Right atrium auricular region (tissue), 2 donors: ENCODE measurements at regions not wholly inside any gene's neighbourhood (a gene's known extent, or its start where the extent isn't known, plus 50 kb on each side); places are given as distances from the start of the nearest gene placed in this dataset.
"Not testable (repeated sequence)": the region's sequence is repeated elsewhere in the genome, so short reads cannot be mapped to it uniquely, and the experiment has no call there.

Source experiments
- DNase-seq: peaks from one replicate; pipeline ENCODE4 v3.0.0-alpha.2; 2019; ENCODE audit warnings: low spot score
- H3K27ac ChIP-seq, 2 donors: fragments of 200-600 bp; sonication (generic); 1 replicate in 1 of 2; 2 replicates in 1 of 2; pipeline ENCODE4 v1.5.1; 2016 to 2019
- H3K27me3 ChIP-seq, 2 donors: fragments of 200-600 bp; sonication (generic); one replicate each; pipeline versions ENCODE4 v1.5.1 to v1.6.0; 2017 to 2019
- H3K36me3 ChIP-seq: fragments of 200-600 bp; sonication (generic); one replicate; pipeline ENCODE4 v1.5.1; 2016
- H3K4me1 ChIP-seq, 2 donors: fragments of 200-600 bp; sonication (generic); one replicate each; pipeline versions ENCODE4 v1.5.1 to v1.6.0; 2017 to 2019
- H3K4me3 ChIP-seq, 2 donors: fragments of 200-600 bp; sonication (generic); 1 replicate in 1 of 2; 2 replicates in 1 of 2; pipeline ENCODE4 v1.5.1; 2017 to 2019; ENCODE audit warnings: mild to moderate bottlenecking in 1 of 2, moderate library complexity in 1 of 2
- H3K9me3 ChIP-seq, 2 donors: fragments of 200-600 bp; sonication (generic); one replicate each; pipeline ENCODE4 v1.5.1; 2019
- CTCF ChIP-seq, 2 donors: fragments of 200-600 bp; sonication (generic); IDR thresholded peaks; one replicate each; pipeline ENCODE4 v1.5.1; 2019; ENCODE audit warnings: antibody characterized with exemption in 2 of 2

- Histone ChIP-seq H3K4me1 (no peaks in the 10 kb centered on the region), H3K27ac (peak overlapping the region in 1 of 2 donors; percentile 42), H3K9me3 (no peaks in the 10 kb centered on the region), H3K36me3 (no peaks in the 10 kb centered on the region), H3K27me3 (no peaks in the 10 kb centered on the region), H3K4me3 (no peak overlapping the region)
- DNase-seq: no peak
- no peak for TF ChIP-seq CTCF (IDR thresholded peaks at IDR 0.05)
Measured at GRCh38 chr4:123674762-123675465, 278.3 kb downstream of the SPRY1 start.

GRCh38 chr4:123675567-123675966 lies 279.0 kb downstream of the SPRY1 start:
- TF ChIP-seq CTCF (IDR thresholded peaks at IDR 0.05): no peak

GRCh38 chr4:123676071-123676889 lies 279.7 kb downstream of the SPRY1 start:
- DNase-seq: no peak
- H3K27me3 ChIP-seq: no peaks in the 10 kb centered on the region
- no peak for TF ChIP-seq CTCF (IDR thresholded peaks at IDR 0.05)
- H3K4me1 ChIP-seq: no peaks in the 10 kb centered on the region
- no peak overlapping the region for H3K4me3 ChIP-seq
- H3K27ac ChIP-seq: no peak overlapping the region
- H3K36me3 ChIP-seq: no peaks in the 10 kb centered on the region
- H3K9me3 ChIP-seq: no peaks in the 10 kb centered on the region

More at GRCh38 chr4:123675567-123675966, 279.0 kb downstream of the SPRY1 start:
- no peak overlapping the region for H3K4me3 ChIP-seq
- H3K27ac ChIP-seq: peak overlapping the region; percentile 20 to 42
- H3K9me3 ChIP-seq: no peaks in the 10 kb centered on the region
- H3K4me1 ChIP-seq: no peaks in the 10 kb centered on the region
- H3K36me3 ChIP-seq: no peaks in the 10 kb centered on the region
- DNase-seq: no peak
- H3K27me3 ChIP-seq: no peaks in the 10 kb centered on the region

GRCh38 chr4:123676890-123677229 lies 280.3 kb downstream of the SPRY1 start:
- Histone ChIP-seq H3K27me3 (no peaks in the 10 kb centered on the region), H3K4me3 (no peak overlapping the region)

GRCh38 chr4:123682931-123683330 lies 286.3 kb downstream of the SPRY1 start:
- Histone ChIP-seq H3K27ac (no peak overlapping the region), H3K27me3 (no peaks in the 10 kb centered on the region), H3K4me3 (no peak overlapping the region), H3K4me1 (no peaks in the 10 kb centered on the region), H3K9me3 (no peaks in the 10 kb centered on the region), H3K36me3 (no peaks in the 10 kb centered on the region)
- no peak for TF ChIP-seq CTCF (IDR thresholded peaks at IDR 0.05)
- DNase-seq: no peak

More at GRCh38 chr4:123676890-123677229, 280.3 kb downstream of the SPRY1 start:
- Histone ChIP-seq H3K9me3 (no peaks in the 10 kb centered on the region), H3K36me3 (no peaks in the 10 kb centered on the region), H3K4me1 (no peaks in the 10 kb centered on the region), H3K27ac (no peak overlapping the region)
- no peak for DNase-seq
- TF ChIP-seq CTCF (IDR thresholded peaks at IDR 0.05): no peak

GRCh38 chr4:123684937-123685336 lies 288.3 kb downstream of the SPRY1 start:
- DNase-seq, H3K27me3 ChIP-seq: not testable (repeated sequence)

GRCh38 chr4:123695531-123695930 lies 298.9 kb downstream of the SPRY1 start:
- H3K4me1 ChIP-seq, H3K27ac ChIP-seq, H3K9me3 ChIP-seq, H3K27me3 ChIP-seq, H3K36me3 ChIP-seq, H3K4me3 ChIP-seq, DNase-seq: not testable (repeated sequence)

More at GRCh38 chr4:123684937-123685336, 288.3 kb downstream of the SPRY1 start:
- not testable (repeated sequence) for H3K9me3 ChIP-seq, H3K27ac ChIP-seq, H3K36me3 ChIP-seq, H3K4me1 ChIP-seq, H3K4me3 ChIP-seq
